Stimulated activated CD4-positive, alpha-beta T cell treated with anti-CD3 and anti-CD28 coated beads, Interleukin-1b, Interleukin-23, amount 100 ng/mL, for 48 hours (primary cell): ENCODE measurements at regions not wholly inside any gene's neighbourhood (a gene's known extent, or its start where the extent isn't known, plus 50 kb on each side); places are given as distances from the start of the nearest gene placed in this dataset.
"Not testable (repeated sequence)": the region's sequence is repeated elsewhere in the genome, so short reads cannot be mapped to it uniquely, and the experiment has no call there.

Experiments used
- DNase-seq: peaks from one replicate; pipeline ENCODE4 v3.0.0-alpha.2; 2020

DNA sequence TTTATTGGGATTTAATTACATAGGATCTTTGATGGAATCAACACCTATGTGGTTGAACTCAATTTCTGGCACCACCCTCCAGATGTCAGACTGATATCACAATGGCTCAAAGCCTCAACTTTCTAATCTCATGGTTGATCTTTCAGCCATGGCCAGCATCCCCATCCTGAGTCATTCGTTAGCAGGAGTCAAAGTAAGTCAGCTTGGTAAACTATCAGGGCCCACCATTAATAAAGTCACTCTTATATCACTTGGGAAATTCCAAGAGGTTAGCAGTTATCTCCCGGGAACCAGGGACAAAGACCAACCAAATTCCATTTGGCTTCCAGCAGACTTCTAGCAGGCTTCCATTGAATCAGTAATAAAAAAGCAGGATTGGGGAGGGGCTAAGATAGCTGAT lies 50.7 kb upstream of the TNFSF4 start:
- no peak for DNase-seq

DNA sequence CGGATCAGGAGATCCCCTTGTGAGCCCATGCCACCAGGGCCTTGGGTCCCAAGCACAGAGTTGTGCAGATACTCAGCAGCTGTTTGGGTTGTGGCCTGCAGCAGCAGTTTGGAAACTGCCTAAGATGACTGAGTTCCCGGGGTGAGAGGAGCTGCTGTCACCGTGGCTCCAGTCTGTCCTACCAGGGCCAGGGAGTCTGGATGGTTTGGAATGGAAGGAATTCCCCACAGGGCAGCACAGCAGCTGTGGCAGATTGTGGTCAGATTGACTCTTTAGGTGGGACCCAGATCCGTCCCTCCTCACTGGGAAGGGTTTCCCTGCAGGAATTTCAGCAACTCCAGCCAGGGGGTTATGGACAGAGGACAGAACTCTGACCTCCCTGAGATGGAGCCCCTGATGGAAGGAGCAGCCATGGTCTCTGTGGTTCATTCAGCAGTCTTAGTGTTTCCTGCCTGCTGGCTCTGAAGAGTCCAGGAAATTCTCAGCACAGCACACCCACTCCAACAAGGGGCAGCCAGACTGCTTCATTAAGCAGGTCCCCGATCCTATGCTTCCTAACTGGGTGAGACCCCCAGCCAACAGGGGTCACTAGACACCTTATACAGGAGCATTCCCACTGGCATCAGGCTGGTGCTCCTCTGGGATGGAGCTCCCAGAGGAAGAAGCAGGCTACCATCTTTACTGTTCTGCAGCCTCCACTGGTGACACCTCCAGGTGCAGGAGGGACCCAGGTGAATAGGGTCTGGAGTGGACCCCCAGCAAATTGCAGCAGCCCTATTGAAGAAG lies 51.5 kb upstream of the TNFSF4 start:
- no peak for DNase-seq

DNA sequence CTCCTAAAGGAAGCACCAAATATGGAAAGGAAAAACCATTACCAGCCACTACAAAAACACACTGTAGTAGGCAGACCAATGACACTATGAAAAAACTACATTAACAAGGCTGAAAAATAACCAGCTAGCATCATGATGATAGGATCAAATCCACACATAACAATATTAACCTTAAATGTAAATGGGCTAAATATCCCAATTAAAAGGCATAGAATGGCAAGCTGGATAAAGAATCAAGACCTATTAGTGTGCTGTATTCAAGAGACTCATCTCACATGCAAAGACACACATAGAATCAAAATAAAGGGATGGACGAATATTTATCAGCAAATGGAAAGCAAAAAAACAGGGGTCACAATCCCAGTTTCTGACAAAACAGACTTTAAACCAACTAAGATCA lies 53.2 kb upstream of the TNFSF4 start:
- not testable (repeated sequence) for DNase-seq

GRCh38 chr1:173266841-173267240 lies 59.7 kb upstream of the TNFSF4 start:
- no peak for DNase-seq

DNA sequence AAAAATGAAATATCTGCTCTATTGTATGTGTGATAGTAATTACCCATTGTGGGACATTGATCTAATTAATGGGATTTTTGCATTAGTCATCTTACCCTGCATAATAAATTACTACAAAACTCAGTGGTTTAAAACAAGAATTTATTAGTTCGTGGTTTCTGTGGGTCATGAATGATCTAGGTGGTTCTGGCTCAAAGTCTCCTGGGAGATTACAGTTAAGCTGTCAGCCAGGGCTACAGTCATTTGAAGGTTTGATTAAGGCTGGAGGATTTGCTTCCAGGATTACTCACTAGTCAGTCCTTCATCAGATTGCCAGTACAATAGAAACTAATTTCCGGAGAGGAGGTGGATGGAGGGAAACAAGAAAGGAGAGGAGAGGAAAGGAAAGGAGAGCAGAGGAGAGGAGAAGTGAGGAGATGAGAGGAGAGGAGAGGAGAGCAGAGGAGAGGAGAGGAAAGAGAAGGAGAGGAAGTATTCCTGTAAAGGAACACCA lies 60.4 kb upstream of the TNFSF4 start:
- no peak for DNase-seq

GRCh38 chr1:173268261-173268660 lies 61.1 kb upstream of the TNFSF4 start:
- DNase-seq, result no peak

DNA sequence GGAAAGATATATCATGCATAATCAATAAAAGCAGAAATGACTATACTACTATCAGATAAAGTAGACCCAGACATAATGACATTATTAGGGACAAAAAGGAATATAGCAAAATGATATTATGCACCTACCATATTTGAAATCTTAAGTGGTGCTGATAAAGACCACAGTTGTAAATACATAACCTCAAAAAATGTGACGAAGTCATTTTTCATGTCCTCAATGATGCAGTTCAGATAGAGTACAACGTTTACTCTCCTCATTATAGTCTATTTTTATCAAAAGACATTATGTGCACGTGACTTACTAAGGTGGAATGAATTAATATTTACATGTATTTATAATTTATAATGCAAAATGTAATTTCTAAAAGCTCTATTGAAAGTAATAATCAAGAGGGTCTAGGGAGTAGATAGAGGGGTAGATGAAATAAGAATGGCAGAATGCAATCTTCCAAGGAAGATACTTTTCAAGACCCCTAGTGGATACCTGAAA lies 61.7 kb upstream of the TNFSF4 start:
- DNase-seq, result no peak

GRCh38 chr1:173269490-173270230 lies 62.5 kb upstream of the TNFSF4 start:
- DNase-seq, result no peak

DNA sequence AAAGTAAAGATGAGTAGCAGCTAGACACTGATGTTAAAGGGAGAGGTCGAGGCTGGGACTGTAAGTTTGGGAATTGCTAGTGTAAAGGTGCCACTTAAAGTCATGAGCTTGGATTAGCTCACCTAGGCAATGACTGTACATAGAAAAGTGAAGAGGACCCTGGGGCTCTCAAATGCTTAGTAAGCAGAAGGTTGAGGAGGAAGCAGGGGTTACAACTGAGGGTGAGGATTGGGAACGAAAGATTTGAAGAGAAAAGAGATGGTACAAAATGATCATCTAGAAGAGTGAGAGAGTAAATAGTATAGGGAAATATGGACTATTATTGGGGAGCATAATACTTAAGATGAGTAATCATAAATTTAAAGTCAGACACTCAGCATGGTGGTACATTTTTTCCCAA lies 63.1 kb upstream of the TNFSF4 start:
- no peak for DNase-seq

DNA sequence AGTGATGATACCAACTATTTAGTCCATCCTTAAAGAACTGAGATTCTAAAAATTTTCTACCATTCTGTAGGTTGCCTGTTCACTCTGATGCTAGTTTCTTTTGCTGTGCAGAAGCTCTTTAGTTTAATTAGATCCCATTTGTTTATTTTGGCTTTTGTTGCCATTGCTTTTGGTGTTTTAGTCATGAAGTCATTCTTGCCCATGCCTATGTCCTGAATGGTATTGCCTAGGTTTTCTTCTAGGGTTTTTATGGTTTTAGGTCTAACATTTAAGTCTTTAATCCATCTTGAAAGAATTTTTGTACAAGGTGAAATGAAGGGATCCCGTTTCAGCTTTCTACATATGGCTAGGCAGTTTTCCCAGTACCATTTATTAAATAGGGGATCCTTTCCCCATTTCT lies 63.9 kb upstream of the TNFSF4 start:
- not testable (repeated sequence) for DNase-seq

- DNase-seq, result no peak
These were observed 68.4 kb upstream of the TNFSF4 start for GRCh38 chr1:173275496-173275895.

DNA sequence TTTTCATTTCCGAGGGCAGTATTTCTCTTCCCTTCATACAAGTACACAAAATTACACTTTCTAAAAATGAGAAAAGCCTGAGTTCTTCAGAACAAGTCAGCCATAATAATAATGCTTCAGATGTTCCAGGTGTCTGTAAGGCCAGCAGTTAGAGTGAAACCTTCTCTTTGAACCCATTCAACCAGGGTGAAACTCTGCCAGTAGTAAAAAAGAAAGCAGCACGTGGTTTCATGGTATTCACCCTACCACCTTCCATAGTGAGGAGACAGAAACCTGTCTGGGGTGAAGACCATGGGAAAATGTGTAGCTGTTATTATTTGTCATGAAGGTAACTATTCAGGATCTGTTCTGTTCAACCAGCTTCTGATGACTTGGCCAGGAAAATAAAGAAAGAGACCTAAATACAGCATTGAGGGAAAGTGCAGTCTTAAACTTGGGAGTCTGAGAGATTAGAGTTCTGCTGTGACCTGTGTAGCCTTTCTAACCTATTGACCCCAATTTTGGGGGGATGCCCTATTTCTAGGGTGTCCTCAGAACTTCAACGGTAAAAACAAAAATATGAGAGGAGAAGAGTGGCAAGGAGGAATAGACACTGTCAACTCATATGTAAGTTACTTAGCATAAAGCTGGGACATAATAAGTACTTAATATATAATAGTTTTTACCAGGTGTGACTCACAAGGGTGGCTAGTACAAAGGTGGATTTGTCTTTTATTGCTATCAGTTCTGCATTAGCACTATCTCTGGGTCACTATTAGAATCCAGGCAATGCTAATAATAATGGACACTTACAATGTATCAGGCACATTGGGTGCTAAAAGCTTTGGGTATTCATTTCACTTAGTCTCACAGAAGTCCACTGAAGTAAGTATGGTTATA lies 70.0 kb upstream of the TNFSF4 start:
- no peak for DNase-seq

GRCh38 chr1:173280899-173281660 lies 73.9 kb upstream of the TNFSF4 start:
- DNase-seq, result no peak

DNA sequence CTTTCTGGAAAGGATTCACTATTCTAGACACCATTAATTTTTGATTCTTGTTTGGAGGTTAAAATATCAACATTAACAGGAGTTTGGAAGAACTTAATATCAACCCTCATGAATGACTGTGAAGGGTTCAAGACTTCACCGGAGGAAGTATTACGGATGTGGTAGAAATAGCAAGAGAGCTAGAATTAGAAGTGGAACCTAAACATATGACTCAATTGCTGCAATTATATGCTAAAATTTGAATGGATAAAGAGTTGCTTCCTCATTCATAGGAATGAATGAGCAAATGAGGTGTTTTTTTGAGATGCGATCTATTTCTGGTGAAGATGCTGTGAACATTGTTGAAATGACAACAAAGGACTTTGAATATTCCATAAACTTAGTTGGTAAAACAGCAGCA lies 77.9 kb upstream of the TNFSF4 start:
- DNase-seq, result no peak

- no peak for DNase-seq
These were observed 80.7 kb upstream of the TNFSF4 start for GRCh38 chr1:173287785-173288184.

DNA sequence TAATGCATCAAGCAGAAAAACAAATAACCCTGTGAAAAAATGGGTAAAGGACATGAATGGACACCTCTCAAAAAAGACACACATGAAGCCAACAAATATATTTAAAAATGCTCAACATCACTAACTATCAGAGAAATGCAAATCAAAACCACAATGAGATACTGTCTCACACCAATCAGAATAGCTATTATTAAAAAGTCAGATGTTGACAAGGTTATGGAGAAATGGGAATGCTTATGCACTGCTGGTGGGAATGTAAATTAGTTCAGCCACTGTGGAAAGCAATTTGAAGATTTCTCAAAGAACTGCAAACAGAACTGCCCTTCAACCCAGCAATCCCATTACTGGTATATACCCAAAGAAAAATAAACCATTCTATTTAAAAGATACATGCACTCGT lies 86.6 kb upstream of the TNFSF4 start:
- DNase-seq, result no peak

GRCh38 chr1:173294843-173295242 lies 87.7 kb upstream of the TNFSF4 start:
- no peak for DNase-seq

GRCh38 chr1:173295391-173295790 lies 88.3 kb upstream of the TNFSF4 start:
- no peak for DNase-seq

- no peak for DNase-seq
These were observed 88.9 kb upstream of the TNFSF4 start for GRCh38 chr1:173295995-173296394.

DNA sequence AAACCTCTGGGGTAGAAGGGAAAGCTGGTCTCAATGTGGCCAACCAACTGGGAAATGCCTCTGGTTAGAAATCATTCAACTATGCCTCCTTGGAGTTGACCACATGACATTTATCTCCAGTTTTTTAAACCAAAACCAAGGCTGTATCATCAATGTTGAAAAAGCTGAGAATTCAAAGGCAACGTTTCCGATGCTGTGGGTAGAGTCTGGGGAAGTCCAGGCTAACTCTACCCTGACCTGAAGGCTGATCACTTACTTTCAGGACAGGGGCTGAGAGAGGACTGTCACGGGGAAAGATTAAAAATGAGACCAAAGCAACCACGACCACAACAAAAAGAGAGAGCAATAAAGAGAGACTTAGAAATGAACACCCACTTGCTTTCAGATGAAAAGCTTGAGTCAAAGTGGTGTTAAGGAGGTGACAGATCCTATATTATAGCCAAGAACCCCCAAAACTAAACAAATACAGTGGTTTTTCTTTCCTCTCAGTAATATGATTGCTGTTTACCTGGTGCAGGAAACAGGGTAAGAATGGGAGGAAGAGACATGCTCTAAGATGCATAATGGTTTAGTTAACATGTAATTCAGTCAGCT lies 90.8 kb upstream of the TNFSF4 start:
- peak; percentile 53 for DNase-seq

- DNase-seq, result no peak
These were observed 93.2 kb upstream of the TNFSF4 start for GRCh38 chr1:173300061-173301044.
